Stimulated activated CD4-positive, alpha-beta T cell treated with anti-CD3 and anti-CD28 coated beads, Interleukin-2, amount 100 ng/mL, for 4 hours (primary cell): ENCODE measurements at regions not wholly inside any gene's neighbourhood (a gene's known extent, or its start where the extent isn't known, plus 50 kb on each side); places are given as distances from the start of the nearest gene placed in this dataset.
A peak's percentile ranks its signal among the peaks of the same experiment; 100 is the strongest.
"Not testable (repeated sequence)": the region's sequence is repeated elsewhere in the genome, so short reads cannot be mapped to it uniquely, and the experiment has no call there.

ENCODE experiments used
- DNase-seq: peaks from one replicate; pipeline ENCODE4 v3.0.0-alpha.2; 2020; ENCODE audit warnings: low read depth

GRCh38 chr9:67708109-67708508, 150.6 kb upstream of the ANKRD20A1 start:
- not testable (repeated sequence) for DNase-seq

- not testable (repeated sequence) for DNase-seq
Measured at GRCh38 chr9:67711429-67711828, 147.3 kb upstream of the ANKRD20A1 start.

DNA sequence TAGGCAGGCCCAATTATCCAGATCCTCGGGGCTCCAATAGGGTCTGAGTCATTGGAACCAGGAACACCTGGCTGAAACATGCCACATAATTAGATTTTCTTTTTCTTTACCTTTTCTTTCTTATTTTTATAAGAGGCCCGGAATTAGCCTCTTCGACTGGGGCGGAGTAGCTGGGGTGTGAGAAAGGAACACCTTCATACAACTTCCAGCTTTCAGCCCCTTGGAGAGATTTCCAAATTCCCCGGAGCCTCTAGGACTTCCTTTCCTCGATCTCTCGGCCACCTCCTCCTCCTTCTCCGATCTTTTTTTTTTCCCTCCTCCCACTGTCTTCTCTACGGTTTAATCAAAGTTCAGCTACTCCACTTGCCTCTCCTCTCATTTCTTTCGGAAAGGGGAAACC, 146.8 kb upstream of the ANKRD20A1 start:
- DNase-seq = not testable (repeated sequence)

DNA sequence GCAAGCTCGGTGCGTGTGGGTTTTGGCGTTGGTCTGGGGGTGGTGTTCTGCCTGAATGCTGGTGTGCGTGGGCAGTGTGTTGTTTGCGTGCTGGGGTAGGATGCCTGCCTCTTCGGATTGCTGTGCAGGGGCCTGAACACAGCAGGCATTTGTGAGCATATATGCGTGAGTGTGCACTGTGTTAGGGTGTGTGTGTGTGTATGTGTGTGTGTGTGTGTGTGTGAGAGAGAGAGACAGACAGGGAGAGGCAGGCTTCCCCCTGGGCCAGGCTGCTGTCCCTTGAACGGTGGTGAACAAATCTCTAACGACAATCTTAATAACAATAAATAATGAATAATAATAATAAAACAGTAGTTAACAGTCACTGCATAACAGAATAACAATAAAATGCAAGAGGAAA, 145.8 kb upstream of the ANKRD20A1 start:
- not testable (repeated sequence) for DNase-seq

DNA sequence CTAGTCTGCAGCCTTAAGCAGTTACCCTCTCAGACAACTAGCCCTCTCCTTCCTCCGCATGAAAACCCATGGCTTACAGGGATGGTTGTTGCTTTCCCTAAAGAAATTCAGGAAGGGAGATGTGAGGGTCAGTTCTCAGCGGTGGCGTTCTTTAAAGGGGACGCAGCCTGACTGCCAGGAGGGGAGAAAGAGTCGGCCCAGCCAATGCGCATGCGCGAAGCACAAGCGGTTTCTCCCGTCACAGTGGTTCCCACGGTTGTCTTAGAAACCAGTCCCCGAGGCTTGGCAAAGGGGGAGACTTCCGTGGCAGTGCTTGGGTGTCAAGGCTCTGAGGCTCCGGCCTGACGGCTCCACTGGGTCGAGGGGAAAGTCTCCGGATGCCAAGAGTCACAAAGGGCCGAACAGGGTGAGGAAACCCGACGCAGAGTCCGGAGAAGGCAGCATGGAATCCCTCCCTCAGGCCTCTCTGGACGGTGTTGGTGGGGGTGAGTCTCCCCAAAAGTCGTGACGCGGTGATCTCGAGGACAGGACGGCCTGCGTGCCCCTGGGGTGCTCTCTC, 140.8 kb upstream of the ANKRD20A1 start:
- peak; percentile 36 for DNase-seq

GRCh38 chr9:67720491-67720890, 138.2 kb upstream of the ANKRD20A1 start:
- not testable (repeated sequence) for DNase-seq

DNA sequence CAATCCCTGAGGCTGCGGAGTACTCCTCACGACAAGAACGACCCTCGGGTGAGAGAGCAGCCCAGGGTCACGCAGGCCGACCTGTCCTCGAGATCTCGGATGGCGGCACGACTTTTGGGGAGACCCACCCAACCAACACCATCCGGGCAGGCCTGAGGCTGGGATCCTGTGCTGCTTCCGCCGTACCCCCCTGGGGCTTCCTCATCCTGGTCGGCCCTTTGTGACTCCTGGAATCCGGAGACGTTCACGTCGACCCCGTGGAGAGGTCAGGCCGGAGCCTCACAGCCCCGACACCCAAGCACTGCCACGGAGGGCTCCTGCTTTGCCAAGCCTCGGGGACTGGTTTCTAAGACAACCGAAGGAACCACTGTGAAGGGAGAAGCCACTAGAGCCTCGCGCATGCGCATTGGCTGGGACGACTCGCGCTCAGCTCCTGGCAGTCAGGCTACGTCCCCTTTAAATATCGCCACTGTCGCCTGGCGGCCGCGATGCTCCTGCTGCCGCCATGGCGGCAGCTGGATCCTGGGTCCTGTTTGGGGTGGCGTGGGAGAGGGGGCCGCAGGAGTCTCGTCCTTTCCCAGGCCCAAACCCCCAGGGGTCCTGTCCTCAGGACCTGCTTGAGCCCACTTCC, 136.2 kb upstream of the ANKRD20A1 start:
- DNase-seq = not testable (repeated sequence)

DNA sequence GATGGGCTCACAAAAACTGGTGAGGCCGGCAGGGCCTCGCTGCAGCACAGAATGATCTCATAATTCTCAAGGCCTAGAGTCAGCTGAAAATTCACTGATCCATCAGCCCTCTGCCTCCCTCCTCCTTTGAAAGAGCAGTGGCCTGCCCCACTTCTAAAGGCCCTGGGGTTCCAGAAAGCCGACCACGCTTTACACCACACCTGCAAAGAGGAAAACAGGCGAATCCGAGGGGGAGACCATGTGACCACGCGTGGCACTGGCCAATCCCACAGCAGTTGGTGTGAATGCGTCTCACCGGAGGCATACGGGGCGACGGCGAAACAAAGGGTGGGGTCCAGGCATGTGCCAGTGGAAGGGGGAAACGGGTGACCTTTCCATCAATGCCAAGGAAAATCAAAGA, 135.5 kb upstream of the ANKRD20A1 start:
- DNase-seq = not testable (repeated sequence)

- DNase-seq = not testable (repeated sequence)
Measured at GRCh38 chr9:67724885-67725284, 133.8 kb upstream of the ANKRD20A1 start.

DNA sequence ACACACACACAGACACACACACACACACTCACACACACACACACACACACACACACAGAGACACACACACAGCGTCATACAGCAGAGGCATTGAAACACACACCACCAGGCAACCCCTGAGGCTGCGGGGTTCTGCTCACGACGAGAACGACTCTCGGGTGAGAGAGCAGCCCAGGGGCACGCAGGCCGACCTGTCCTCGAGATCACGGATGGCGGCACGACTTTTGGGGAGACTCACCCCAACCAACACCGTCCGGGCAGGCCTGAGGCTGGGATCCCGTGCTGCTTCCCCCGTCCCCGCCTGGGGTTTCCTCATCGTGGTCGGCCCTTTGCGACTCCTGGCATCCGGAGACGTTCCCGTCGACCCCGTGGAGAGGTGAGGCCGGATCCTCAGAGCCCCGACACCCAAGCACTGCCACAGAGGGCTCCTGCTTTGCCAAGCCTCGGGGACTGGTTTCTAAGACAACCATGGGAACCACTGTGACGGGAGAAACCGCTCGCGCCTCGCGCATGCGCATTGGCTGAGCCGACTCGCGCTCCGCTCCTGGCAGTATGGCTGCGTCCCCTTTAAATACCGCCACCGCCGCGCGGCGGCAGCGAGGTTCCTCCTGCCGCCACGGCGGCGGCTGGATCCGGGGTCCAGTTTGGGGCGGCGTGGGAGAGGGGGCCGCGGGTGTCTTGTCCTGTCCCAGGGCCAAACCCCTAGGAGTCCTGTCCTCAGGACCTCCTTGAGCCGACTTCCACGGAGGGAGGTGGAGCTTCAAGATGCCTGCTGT, 132.3 kb upstream of the ANKRD20A1 start:
- peak; percentile 25 for DNase-seq

DNA sequence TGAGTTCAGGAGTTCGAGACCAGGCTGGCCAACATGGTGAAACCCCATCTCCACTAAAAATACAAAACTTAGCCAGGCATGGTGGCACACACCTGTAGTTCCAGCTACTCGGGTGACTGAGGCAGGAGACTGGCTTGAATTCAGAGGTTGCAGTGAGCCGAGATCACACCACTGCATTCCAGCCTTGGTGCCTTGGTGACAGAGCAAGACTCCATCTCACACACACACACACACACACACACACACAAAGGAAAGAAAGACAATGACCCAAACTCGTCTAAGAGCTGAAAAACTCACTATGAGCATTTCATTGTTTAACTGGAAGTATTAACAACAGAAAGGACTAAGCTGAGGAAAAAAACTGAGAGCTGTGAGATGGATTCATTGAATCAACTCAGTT, 95.6 kb upstream of the ANKRD20A1 start:
- DNase-seq = not testable (repeated sequence)

DNA sequence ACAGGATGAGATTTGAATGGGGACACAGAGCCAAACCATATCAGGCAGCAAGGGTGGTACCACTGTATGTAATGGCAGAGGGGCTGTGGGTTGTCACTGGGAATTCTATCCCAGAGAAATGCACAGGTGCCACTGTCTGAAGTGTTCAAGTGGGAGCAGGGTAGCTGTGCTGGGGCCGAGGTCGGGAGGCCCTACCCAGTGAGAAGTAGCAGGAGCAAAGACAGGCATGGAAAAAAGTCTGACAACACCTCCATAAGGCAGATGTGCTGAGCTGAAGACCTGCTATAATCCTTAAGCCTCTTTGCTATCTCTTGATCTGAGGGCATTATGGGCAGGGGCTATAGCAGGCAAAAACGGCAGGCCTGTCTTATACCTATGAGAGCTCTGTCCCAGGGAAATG, 86.9 kb upstream of the ANKRD20A1 start:
- DNase-seq = not testable (repeated sequence)

DNA sequence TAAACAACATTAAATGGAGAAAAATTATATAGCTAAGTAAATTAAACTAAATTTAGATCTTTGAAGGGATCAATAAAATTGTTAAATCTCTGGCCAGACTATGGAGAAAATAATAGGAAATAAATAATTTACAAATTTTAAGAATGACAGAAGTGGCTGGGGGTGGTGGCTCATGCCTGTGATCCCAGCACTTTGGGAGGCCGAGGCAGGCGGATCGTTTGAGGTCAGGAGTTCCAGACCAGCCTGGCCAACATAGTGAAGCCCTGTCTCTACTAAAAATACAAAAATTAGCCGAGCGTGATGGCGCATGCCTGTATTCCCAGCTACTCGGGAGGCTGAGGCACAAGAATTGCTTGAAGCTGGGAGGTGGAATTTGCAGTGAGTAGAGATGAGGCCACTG, 58.6 kb upstream of the ANKRD20A1 start:
- DNase-seq = not testable (repeated sequence)
